HepG2 (cell line): ENCODE measurements at regions not wholly inside any gene's neighbourhood (a gene's known extent, or its start where the extent isn't known, plus 50 kb on each side); places are given as distances from the start of the nearest gene placed in this dataset.

ENCODE experiments used
- ATAC-seq: fragments of 200-7000 bp; cut with Tn5 transposase; 3 replicates; pipeline ENCODE4 v1.9.1; 2020; ENCODE audit warnings: mild to moderate bottlenecking, moderate library complexity
- BruUV-seq: library from RNA; stranded (reverse); fragments of 400-500 nt; replicated peaks from 2 replicates; lab custom pipeline; 2021; lab: Mats Ljungman, UMichigan
- CTCF ChIA-PET: fragments of 300-600 bp; formaldehyde crosslinking; extraction: SDS; loops from one replicate; lab custom pipeline; 2021; ENCODE audit warnings: low total read pairs, inconsistent platforms, low intra/inter-chr PET ratio; lab: Yijun Ruan, JAX
- POLR2A ChIA-PET: fragments of 350-600 bp; sonication (Branson Sonifier 250); formaldehyde crosslinking; loops from one replicate; lab custom pipeline; 2020; ENCODE audit warnings: antibody characterized with exemption, inconsistent platforms; lab: Yijun Ruan, JAX
- DNase-seq: peaks from one replicate; pipeline ENCODE4 v3.0.0-alpha.2; 2015; ENCODE audit warnings: low spot score
- FAIRE-seq: peaks from 3 replicates; lab custom pipeline; 2011; peaks lifted over from hg19 to GRCh38; lab: Jason Lieb, UNC
- H2AFZ ChIP-seq: one replicate; pipeline ENCODE4 v1.6.1; 2011; ENCODE audit warnings: low read length, inconsistent platforms
- H3K27ac ChIP-seq: fragments of 300-600 bp; 3 replicates; pipeline ENCODE4 v1.8.0; 2011; ENCODE audit warnings: mixed run types, mild to moderate bottlenecking, mixed read lengths, low read length, inconsistent platforms; ENCODE audit not compliant: insufficient read depth; ENCODE audit errors: extremely low read length
- H3K27me3 ChIP-seq, 2 experiments: fragments of 200-600 bp in 1 of 2; 2 replicates in 1 of 2; 3 replicates in 1 of 2; pipeline versions ENCODE4 v1.6.0 to v1.8.0; 2011; ENCODE audit warnings: low read length in 2 of 2, mild to moderate bottlenecking in 2 of 2, moderate library complexity in 2 of 2, inconsistent platforms in 1 of 2; ENCODE audit not compliant: insufficient read depth in 2 of 2, control insufficient read depth in 1 of 2
- H3K36me3 ChIP-seq, 2 experiments: fragments of 200-600 bp in 1 of 2; replicated peaks in 1 of 2; 2 replicates in 1 of 2; 3 replicates in 1 of 2; pipeline versions ENCODE4 v1.5.1 to v1.8.0; 2011; ENCODE audit warnings: low read length in 2 of 2, inconsistent platforms in 1 of 2; ENCODE audit not compliant: insufficient read depth in 2 of 2, control insufficient read depth in 1 of 2
- H3K4me1 ChIP-seq: 2 replicates; pipeline ENCODE4 v1.5.1; 2012; ENCODE audit warnings: low read length, inconsistent platforms; ENCODE audit not compliant: insufficient read depth
- H3K4me2 ChIP-seq: 2 replicates; pipeline ENCODE4 v1.6.0; 2011; ENCODE audit warnings: low read depth, low read length, inconsistent platforms
- H3K4me3 ChIP-seq, 3 experiments: fragments of 200-600 bp in 1 of 3; sonication (generic), shearing (Covaris generic) in 1 of 3; replicated peaks in 1 of 3; 2 replicates each; pipeline ENCODE4 v1.5.1; 2011 to 2016; ENCODE audit warnings: low read length in 3 of 3, inconsistent platforms in 2 of 3, low read depth in 2 of 3, mild to moderate bottlenecking in 2 of 3, control low read depth in 1 of 3, mixed read lengths in 1 of 3; ENCODE audit not compliant: insufficient read depth in 1 of 3
- H3K79me2 ChIP-seq: one replicate; pipeline ENCODE4 v1.6.1; 2011; ENCODE audit warnings: low read length, inconsistent platforms; ENCODE audit not compliant: insufficient read depth
- H3K9ac ChIP-seq: 2 replicates; pipeline ENCODE4 v1.6.0; 2011; ENCODE audit warnings: mild to moderate bottlenecking, low read depth, low read length, inconsistent platforms; ENCODE audit not compliant: insufficient read depth
- H3K9me3 ChIP-seq: 2 replicates; pipeline ENCODE4 v1.5.1; 2012; ENCODE audit warnings: mild to moderate bottlenecking, low read length
- H4K20me1 ChIP-seq: 2 replicates; pipeline ENCODE4 v1.6.0; 2011; ENCODE audit warnings: inconsistent platforms, mild to moderate bottlenecking, low read length, moderate library complexity; ENCODE audit not compliant: insufficient read depth
- BRF2 ChIP-seq: sonication (generic); formaldehyde crosslinking; IDR thresholded peaks from 2 replicates; pipeline ENCODE4 v1.8.1; 2022; ENCODE audit warnings: mild to moderate bottlenecking, missing genetic modification reagents
- DDIT3 ChIP-seq: sonication (generic); formaldehyde crosslinking; IDR thresholded peaks from 2 replicates; pipeline ENCODE4 v1.4.0; 2020; ENCODE audit warnings: mild to moderate bottlenecking, missing genetic modification reagents
- HOXA7 ChIP-seq: sonication (generic); formaldehyde crosslinking; IDR thresholded peaks from 2 replicates; pipeline ENCODE4 v1.8.1; 2022; ENCODE audit warnings: mild to moderate bottlenecking, missing genetic modification reagents, moderate library complexity
- NCOA2 ChIP-seq: sonication (generic); formaldehyde crosslinking; IDR thresholded peaks from 2 replicates; pipeline ENCODE4 v1.8.0; 2022; ENCODE audit warnings: inconsistent platforms
- PCBP2 ChIP-seq: fragments of 200-400 bp; formaldehyde crosslinking; optimal IDR thresholded peaks from 2 replicates; pipeline ENCODE3; 2018; ENCODE audit warnings: low read length, low read depth; ENCODE audit not compliant: poor library complexity, severe bottlenecking
- PHF5A ChIP-seq: IDR thresholded peaks from one replicate; pipeline ENCODE4 v1.6.1; 2018; ENCODE audit warnings: low read depth, missing genetic modification reagents; ENCODE audit not compliant: unreplicated experiment
- SNAPC5 ChIP-seq: sonication (generic); formaldehyde crosslinking; IDR thresholded peaks from 2 replicates; pipeline ENCODE4 v1.8.1; 2023; ENCODE audit warnings: mild to moderate bottlenecking, missing genetic modification reagents, borderline replicate concordance
- ZNF441 ChIP-seq: sonication (generic); formaldehyde crosslinking; IDR thresholded peaks from 2 replicates; pipeline ENCODE4 v1.7.0; 2021; ENCODE audit warnings: missing genetic modification reagents, borderline replicate concordance
- ZNF530 ChIP-seq: sonication (generic); formaldehyde crosslinking; IDR thresholded peaks from 2 replicates; pipeline ENCODE4 v1.5.0; 2020; ENCODE audit warnings: low read depth, mild to moderate bottlenecking, missing genetic modification reagents
- ZNF598 ChIP-seq: sonication (generic); formaldehyde crosslinking; IDR thresholded peaks from 2 replicates; pipeline ENCODE4 v1.5.1; 2020; ENCODE audit warnings: mild to moderate bottlenecking, missing genetic modification reagents, borderline replicate concordance
- ZNF710 ChIP-seq: sonication (generic); formaldehyde crosslinking; IDR thresholded peaks from 2 replicates; pipeline ENCODE4 v1.5.0; 2020; ENCODE audit warnings: mild to moderate bottlenecking, missing genetic modification reagents, borderline replicate concordance
- WGBS: methylation state at CpG from one replicate; pipeline ENCODE4 v1.1.6; 2017; ENCODE audit warnings: low lambda C conversion rate; 5-methylcytosine and 5-hydroxymethylcytosine counted together
- in situ Hi-C: cut with HindIII; loops from 2 replicates; pipeline ENCODE4 v1.10.0; 2017; ENCODE audit warnings: low pct_unique_long_range_greater_than_20kb; ENCODE audit not compliant: extremely low pct_ligation_motif_present
- intact Hi-C: fragments of 100-400 bp; cut with micrococcal nuclease; formaldehyde crosslinking; loops from one replicate; pipeline ENCODE4 v1.10.0; 2022; ENCODE audit not compliant: unreplicated experiment

GRCh38 chr7:46939089-46939488 lies 642.8 kb downstream of the TNS3 start:
- Histone ChIP-seq H3K79me2 (no peaks in the 10 kb centered on the region), H3K4me1 (no peaks in the 10 kb centered on the region), H3K4me3 (no peak overlapping the region), H3K4me2 (no peak overlapping the region), H3K9ac (no peak overlapping the region), H3K27me3 (no peaks in the 10 kb centered on the region), H2AFZ (no peak overlapping the region), H3K36me3 (no peaks in the 10 kb centered on the region), H3K27ac (no peak overlapping the region), H3K9me3 (no peaks in the 10 kb centered on the region), H4K20me1 (no peaks in the 10 kb centered on the region)
- intact Hi-C loops (no loop called here), in situ Hi-C loops (no loop called here)
- CTCF ChIA-PET, result no interaction called here
- POLR2A ChIA-PET, result no interaction called here
- ATAC-seq (no peak), FAIRE-seq (no peak), DNase-seq (no peak)
- 14% methylated on average over 2 of the region's 2 CpGs for WGBS
- no TSS peak for BruUV-seq
- TF ChIP-seq ZNF441 (no peak), NCOA2 (CRISPR knock-in tag) (no peak), ZNF710 (CRISPR knock-in tag) (no peak)

GRCh38 chr7:46937826-46938225 lies 644.1 kb downstream of the TNS3 start:
- H2AFZ ChIP-seq, result no peak overlapping the region
- no peaks in the 10 kb centered on the region for H3K79me2 ChIP-seq
- no peak overlapping the region for H3K27ac ChIP-seq
- H3K36me3 ChIP-seq, result no peaks in the 10 kb centered on the region
- no peak overlapping the region for H3K4me3 ChIP-seq
- H3K4me2 ChIP-seq, result no peak overlapping the region
- BruUV-seq, result no TSS peak
- H3K27me3 ChIP-seq, result no peaks in the 10 kb centered on the region
- H3K9ac ChIP-seq, result no peak overlapping the region
- FAIRE-seq (no peak), ATAC-seq (no peak), DNase-seq (no peak)
- H3K9me3 ChIP-seq, result no peaks in the 10 kb centered on the region
- intact Hi-C loops, result no loop called here
- ChIA-PET CTCF (no interaction called here), POLR2A (no interaction called here)
- WGBS, result 17% methylated on average over 3 of the region's 3 CpGs
- in situ Hi-C loops, result no loop called here
- no peaks in the 10 kb centered on the region for H4K20me1 ChIP-seq
- no peaks in the 10 kb centered on the region for H3K4me1 ChIP-seq
- no peak for TF ChIP-seq DDIT3
- TF ChIP-seq PCBP2, result no peak
- TF ChIP-seq PHF5A (CRISPR knock-in tag), result no peak
- no peak for TF ChIP-seq ZNF598 (CRISPR knock-in tag)
- TF ChIP-seq HOXA7 (CRISPR knock-in tag), result no peak
- TF ChIP-seq ZNF530, result no peak
- no peak for TF ChIP-seq SNAPC5 (CRISPR knock-in tag)
- TF ChIP-seq BRF2 (CRISPR knock-in tag), result no peak
